Muscle of arm (tissue), 1 donor: ENCODE measurements at regions not wholly inside any gene's neighbourhood (a gene's known extent, or its start where the extent isn't known, plus 50 kb on each side); places are given as distances from the start of the nearest gene placed in this dataset.
A peak's percentile ranks its signal among the peaks of the same experiment; 100 is the strongest.
"Not testable (repeated sequence)": the region's sequence is repeated elsewhere in the genome, so short reads cannot be mapped to it uniquely, and the experiment has no call there.

Experiments used
- DNase-seq: peaks from one replicate; pipeline ENCODE4 v3.0.0-alpha.2; 2013

DNA sequence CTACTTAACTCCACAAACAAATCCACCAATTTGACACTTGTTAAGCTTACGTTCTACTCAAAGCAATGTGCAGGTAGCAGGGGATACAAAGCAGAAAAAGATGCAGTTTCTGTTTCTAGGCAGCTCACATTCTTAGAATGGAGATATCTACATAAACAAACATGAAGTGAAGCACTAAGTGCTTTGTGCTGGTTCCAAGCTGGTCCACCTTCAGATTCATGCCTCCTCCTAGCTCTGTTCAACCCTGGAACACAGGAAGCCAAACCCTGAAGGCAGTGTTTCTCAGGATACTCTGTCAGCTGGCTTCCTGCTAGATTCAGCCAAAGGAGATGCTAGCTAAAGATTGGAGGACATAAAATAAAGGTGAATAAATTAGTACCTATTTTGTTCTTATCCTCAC, 55.3 kb upstream of the NOL4 start:
- no peak for DNase-seq

DNA sequence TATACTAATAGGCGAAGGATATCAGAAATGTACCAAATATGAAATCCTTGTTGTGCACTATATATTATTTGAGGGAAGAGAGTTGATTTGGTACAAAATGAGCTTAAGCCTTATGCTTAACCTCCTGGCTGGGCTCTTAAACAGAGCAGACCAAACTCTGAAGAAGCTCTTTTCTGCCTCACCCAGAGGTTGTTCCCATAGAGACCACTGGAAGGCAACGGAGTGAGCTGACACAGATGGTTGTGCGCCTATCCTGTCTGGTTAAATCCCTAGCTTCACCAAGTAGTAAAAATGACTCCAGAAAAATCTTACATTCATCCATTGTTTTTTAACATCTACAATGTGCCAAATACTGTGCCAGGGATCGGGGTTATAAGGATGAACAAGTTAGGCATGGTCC, 55.9 kb upstream of the NOL4 start:
- no peak for DNase-seq

DNA sequence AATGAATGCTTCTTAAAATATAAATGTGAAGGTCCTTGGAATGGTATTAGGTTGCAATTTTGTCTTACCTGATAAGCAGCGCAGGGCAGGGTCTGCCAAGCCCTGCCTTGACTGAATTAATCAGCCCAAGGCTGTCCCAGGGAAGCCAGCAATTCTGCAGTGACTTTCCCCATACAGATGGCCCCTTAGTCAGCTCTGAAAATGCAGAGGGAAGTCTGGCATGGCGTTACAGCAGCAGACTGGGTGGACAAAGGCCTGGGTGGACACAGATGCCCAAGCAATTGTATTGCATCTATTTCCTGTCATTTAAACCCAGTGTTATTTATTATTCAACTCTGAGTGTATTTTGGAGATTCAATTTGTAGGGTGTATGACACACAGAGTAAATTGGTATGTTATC, 56.6 kb upstream of the NOL4 start:
- no peak for DNase-seq

DNA sequence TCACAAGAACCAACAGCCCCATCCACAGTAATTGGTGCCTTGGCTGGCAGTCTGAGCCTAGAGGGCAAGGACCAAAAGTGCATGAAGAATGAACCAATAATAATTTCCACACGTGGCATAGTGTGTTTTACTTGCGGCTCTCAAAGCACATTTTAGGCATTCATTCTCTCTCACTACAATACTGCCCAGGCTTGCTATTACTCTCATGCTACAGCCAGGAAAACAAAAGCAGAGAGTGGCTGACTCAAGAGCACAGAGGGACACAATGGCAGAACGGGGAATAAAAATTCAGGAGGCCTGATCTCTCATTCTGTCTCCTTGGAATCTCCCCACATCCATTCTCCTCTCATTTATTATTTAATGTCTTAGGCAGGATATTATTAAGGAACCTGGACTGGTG, 57.0 kb upstream of the NOL4 start:
- no peak for DNase-seq

DNA sequence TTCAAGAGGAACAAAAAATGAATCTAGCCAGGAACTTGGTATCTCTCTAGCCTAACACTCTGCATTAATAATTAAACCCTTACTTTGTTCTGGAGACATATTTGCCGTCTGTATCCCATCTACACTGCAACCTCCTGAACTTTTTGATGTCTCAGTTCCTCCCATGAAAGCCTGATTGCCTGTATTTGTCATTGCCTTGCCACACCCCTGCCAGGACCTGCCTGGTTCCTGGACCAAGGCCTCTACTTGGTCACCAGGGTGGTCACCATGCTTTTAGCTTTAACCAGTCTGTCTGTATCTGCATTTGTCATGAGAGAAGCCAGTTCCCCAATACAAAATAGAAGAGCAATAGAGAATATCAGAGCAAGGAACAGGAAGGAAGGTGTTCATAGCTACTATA, 58.8 kb upstream of the NOL4 start:
- no peak for DNase-seq

DNA sequence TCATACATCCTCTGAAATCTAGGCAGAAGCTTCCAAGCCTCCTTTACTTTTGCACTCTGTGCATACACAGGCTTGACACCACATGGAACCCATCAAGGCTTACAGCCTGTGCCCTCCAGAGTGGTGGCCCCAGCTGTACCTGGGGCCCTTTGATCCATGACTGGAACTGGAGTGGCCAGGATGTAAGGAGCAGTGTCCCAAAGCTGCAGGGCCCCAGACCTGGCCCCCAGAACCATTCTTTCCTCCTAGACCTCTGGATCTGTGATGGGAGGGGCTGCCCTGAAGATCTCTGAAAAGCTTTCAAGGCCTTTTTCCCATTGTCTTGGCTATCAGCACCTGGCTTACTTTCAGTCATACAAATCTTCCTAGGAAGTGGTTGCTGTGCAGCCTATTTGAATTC, 63.1 kb upstream of the NOL4 start:
- no peak for DNase-seq

DNA sequence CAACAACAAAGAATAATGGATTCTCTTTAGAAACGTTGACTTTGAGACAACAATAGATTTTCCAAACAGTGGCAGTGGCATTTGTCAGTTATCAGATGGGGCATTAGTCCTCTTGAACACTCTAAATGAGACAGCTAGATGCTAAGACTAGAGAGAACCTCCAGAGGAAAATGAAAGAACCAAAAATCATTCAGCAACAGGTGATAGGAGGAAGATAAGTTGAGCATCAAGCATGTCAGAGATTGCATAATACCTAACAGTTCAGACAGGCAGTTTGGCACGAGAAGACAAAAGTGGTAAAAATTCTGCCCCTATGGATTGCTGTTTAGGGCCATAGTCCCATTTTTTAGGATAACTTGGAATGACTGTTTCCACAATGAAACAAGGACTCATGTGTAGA, 67.9 kb upstream of the NOL4 start:
- no peak for DNase-seq

DNA sequence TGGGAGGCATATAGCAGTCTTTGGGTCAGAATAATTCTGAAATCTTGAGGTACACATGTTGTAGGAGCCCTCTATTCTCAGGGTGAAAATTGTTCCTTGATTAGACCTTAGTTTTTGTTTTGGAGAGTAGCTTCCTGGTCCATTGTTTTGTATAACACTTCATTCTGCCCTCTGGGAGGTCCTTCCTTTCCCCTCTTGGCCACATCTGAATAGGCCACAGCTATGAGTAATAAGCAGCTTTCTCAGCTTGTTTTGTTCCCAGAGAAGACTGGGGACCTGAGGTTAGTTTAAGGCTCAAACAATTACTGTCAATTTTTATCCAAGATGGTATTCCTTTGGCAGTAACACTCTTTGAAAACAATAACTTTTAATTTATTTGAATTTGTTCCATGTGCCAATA, 72.6 kb upstream of the NOL4 start:
- no peak for DNase-seq

DNA sequence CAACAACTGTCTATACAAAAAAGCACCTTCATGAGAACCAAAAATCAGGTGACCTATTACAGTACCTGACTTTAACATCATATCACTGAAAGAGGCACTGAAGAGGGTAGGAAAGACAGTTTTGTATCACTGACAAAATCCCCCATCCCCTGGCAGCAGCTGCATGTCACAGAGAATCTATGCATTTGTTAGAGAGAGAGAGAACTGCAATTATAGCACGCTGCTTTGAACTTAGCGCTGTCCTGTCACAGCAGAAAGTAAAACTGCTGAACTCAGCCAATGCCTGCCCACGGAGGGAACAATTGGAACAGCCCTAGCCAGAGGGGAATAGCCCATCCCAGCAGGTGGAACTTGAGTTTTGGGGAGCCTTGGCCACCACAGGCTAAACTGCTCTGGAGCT, 75.1 kb upstream of the NOL4 start:
- no peak for DNase-seq

DNA sequence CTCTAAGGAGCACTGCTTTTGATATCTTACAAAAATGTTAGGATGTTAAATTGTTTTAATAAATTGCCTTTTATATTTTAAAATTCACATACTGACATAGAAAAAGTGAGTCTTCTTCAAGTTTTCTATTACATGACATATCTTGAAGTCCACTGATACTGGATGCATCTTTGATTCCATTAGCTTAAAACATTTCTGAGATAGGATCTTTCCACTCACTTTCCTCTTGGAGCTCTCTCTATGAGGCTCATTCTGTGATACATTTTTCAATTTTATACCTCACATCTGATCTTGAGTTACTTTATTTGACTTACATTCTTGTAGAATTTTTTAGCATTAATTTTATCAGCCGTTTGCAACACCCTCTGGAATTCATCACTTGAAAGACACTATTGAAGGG, 86.8 kb upstream of the NOL4 start:
- DNase-seq, result no peak

DNA sequence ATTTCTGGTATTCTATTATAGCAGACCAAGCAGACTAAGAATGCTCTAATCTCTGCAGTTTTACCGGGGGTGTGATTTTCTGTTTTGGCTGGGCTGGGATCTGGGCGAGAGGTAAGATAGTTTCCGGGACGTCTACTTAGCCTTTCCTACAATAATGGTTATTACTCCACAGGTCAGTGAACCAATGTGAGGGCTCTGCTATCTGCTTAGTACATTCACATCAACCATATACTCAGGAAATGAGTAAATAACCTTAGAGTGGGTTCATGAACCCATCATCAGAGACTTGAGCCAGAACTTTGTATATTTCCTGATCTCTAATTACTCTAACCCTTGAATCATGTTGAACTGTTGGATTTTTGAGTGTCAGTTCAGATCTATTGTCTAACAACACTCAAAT, 90.1 kb upstream of the NOL4 start:
- DNase-seq, result no peak

DNA sequence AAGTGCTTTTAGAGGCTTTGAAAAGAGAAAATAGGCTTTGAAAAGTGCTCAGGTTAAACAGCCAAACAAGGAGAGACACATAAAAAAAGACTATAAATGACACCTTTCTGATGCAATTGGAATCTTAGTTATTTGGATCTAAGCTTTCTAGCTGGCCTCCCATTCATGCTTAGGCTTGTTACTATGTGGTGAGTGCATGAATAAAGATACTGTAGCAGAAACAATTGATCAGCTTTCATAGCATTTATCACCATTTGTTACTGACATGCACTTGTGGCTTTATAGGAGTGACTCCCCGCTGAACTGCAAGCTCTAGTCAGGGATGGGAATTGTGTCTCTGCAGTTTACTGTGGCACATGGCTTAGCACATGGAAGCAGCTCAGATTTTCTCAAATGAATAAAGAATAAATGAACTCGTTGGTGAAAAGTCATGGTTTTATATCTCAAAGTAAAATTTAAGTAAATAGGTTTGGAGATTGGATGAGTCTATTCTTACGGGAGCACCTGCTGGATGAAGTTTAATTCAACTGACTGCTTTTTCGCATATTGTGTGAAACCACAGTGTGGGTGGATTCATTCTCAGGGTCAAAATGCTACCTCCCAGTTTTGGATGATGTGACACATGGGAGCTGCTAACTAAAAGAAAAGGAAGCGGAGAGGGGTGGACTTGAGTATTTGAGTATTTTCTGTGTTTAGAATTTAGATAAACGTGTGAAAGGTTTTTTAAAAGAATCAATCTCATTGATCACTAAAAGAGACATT, 91.1 kb upstream of the NOL4 start:
- DNase-seq, result no peak

DNA sequence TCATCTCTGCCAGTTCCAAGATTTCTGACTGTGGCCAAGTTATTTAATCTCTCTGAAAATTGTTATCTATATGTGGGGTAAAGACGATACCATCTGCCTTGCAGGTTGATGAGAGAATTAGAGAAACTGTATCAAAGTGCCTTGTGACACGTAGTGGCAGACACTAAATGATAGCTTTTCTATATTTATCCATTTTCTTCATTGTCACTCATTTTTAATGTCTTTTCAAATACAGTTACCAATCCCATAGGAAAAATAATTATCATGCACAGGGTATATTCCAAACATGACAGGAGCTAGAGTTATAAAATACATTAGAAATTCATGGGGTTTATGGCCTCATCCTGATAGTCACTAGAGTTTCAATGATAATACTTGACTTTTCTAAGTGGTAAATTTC, 95.6 kb upstream of the NOL4 start:
- DNase-seq, result no peak

DNA sequence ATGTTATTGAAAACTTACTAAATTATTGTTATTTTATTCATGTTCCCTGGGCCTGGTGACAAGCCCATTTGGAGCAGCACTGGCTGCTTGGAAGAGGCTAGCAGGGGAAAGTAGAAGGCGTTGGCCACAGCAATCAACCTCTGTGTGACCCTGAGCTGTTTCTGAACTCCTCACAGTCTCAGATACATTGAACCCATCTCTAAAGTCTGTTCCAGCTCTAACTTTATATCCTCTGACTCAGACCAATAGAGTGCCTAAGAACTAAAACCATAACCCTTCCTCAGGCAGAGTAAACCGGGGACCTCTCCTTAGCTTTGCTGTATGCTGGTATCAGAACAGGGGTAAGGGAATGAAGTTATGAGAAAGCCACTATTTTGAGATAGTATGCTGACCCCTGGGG, 96.4 kb upstream of the NOL4 start:
- DNase-seq, result peak; percentile 4

DNA sequence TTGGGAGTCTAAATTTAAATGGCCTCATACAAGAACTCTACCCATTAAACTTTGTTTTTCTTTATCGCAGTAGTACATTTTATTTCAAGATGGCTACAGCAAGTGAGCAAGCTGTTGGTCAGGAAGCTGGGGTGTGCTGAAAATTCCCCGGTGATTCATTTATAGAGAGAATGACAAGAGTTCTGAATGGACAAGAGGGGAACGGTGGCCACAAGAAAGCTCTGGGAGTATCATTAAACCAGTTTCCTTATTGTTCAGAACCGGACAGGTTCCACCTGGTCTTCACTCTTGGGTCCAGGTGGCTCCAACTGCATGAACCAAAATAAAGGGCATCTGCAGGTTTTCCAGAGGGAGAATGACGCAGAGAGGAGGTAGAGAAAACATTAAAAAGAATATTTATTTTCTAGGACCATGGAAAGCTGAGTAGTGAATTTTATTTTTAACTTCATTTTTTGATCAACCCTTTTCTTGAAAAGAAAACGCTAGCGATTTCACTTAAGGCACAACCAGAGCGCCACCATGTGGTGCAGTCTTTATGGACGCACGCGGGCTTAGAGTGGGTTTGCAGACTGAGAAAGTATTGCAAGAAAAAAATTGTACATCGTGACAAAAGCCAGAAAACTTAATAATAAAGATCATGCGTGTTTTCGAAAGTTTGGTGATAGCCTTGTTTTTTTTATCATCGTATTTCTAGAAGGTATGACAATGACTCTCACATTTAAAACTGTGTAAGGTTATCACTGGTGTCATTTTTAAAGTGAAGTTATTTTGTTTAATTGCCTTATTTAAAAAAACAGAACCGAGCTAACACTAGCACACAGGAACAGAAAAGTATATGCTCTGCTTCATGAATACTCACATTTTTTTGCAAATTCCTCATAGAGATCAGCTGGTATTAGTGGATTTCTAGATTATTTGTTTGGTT, 97.9 kb upstream of the NOL4 start:
- DNase-seq, result peak; percentile 66

DNA sequence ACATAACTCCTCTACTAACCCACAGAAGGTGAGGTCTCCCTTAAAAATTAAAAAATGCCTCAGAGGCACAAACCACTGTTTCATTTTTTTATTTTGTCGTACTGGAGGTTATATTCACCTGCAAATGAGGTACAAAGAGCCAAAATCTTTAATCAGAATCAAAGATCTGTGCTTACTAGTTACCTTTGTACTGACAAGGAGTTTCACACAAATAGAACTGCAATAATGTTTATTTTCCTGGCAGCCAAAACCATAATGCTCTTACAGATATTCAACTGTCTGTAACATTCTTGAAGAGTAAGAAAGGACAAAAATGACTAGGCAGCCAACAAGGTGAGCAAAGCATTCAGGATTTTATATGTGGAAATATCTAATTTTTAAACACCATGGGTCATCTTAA, 105.1 kb upstream of the NOL4 start:
- DNase-seq, result no peak

DNA sequence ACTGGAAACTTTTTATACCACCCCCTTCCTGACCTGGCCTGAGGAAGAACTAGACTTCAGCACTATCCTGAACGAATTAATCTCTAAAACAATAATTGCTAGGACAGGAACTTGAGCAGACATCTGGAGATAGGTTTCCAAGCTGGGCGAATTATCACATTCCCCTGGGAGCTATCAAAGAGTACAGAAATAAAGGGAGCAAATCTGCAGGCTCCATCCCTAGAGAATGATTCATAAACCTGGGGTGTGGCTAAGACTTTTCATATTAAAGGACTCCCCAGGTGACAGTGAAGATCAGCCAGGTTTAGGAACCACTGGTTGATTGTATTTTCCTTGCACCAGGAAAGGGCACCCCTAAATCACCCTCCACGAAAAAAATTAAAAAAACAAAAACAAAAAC, 105.6 kb upstream of the NOL4 start:
- no peak for DNase-seq

DNA sequence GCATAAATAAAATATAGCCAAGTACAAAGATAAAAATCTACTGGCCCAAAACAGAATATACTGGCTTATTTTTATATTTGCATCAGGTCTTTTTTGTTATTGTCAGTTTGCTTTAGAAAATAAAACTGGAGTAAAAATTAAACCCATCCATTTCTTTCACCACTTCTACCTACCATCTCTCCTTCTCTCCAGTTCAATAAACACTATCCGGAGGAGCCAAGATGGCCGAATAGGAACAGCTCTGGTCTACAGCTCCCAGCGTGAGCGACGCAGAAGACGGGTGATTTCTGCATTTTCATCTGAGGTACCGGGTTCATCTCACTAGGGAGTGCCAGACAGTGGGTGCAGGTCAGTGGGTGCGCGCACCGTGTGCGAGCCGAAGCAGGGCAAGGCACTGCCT, 106.2 kb upstream of the NOL4 start:
- not testable (repeated sequence) for DNase-seq

DNA sequence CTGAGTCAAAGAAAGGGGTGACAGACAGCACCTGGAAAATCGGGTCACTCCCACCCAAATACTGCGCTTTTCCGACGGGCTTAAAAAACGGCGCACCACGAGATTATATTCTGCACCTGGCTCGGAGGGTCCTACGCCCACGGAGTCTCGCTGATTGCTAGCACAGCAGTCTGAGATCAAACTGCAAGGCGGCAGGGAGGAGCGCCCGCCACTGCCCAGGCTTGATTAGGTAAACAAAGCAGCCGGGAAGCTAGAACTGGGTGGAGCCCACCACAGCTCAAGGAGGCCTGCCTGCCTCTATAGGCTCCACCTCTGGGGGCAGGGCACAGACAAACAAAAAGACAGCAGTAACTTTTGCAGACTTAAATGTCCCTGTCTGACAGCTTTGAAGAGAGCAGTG, 106.6 kb upstream of the NOL4 start:
- DNase-seq, result not testable (repeated sequence)

DNA sequence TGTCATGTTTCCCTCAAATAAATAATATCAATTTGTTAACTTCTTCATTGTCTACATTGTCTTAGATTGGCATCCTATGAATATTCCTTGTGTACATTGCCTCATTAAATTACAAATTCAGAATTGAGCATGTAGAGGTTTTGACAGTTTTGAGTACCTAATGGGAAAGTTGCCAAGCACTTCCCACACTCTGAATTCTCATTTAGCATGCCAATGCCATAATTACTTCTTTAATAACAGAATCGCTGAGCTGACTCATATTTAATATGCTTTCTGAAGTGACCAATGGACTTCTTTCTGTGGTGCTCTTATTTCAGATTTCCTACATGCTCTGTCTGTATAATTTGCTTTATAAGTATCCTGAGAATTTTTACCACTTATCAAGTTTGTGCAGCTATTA, 114.4 kb upstream of the NOL4 start:
- DNase-seq, result no peak

DNA sequence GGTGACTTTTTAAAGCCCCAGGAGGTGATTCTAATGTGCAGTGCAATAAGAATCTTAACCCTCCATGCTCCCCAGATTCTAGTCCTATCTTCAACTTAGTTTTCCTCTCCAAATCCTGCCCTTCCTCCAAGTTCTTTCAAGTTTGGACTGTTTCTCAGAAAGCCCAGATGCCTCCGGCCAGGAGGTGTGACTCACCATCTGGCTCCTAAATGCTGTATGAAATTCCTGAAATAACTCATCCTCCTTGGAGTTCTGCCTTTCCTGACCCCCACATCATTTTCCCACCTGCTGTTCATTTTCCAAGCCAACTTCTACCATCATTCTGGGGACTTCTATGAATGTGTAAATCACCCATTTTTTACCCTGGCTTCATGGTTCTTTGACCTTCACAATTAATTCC, 118.2 kb upstream of the NOL4 start:
- DNase-seq, result no peak

DNA sequence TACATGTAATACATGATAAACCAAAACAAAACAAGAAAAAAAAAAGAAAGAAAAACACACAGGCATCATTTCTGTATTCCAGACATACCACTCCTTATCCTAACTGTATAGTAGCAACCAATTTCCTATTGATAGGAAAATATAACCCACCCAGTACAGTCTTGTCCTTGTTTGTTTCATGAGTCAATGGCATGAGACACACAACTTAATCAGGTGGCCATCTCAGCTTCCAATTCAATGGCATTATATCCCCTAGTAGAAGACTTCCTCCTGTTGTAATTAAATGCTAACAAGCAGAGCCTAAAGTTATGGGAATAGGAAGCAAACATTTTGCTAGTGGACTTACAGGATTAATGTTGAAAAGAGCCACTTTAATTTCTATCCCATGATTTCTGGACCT, 121.0 kb upstream of the NOL4 start:
- DNase-seq, result no peak

DNA sequence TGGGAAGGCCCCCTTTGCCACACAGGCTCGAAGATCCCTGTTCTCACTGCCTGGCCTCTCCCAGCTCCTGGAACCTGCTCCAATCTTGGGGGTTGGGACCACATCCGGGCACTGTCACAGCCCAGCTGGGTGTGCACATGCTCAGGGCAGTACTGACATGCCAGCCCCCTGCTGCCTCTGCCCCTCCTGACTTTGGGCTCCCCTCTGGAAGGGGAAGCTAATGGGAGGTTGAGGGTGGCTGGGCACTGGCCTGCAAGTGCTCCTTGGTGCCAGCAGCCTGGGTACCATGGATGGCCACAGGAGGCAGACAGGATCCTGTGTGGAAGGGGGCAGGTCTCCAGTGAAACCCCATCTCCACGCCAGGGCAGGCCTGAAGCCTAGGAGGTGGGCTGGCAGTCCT, 126.1 kb upstream of the NOL4 start:
- DNase-seq, result no peak
